ACC112 (cell line): ENCODE measurements at regions not wholly inside any gene's neighbourhood (a gene's known extent, or its start where the extent isn't known, plus 50 kb on each side); places are given as distances from the start of the nearest gene placed in this dataset.
"Not testable (repeated sequence)": the region's sequence is repeated elsewhere in the genome, so short reads cannot be mapped to it uniquely, and the experiment has no call there.

Experiments
- H2AFZ ChIP-seq: fragments of 200-600 bp; sonication (generic); one replicate; pipeline ENCODE4 v1.6.0; 2017; ENCODE audit warnings: antibody characterized with exemption, low read length; ENCODE audit not compliant: unreplicated experiment
- H3K27ac ChIP-seq: fragments of 200-600 bp; sonication (generic); 2 replicates; pipeline ENCODE4 v1.5.1; 2014; ENCODE audit warnings: low read depth, mild to moderate bottlenecking, antibody characterized with exemption, low read length, moderate library complexity
- H3K27me3 ChIP-seq: fragments of 200-600 bp; sonication (generic); 2 replicates; pipeline ENCODE4 v1.6.1; 2014; ENCODE audit warnings: mild to moderate bottlenecking, antibody characterized with exemption, low read length, moderate library complexity, mixed read lengths; ENCODE audit not compliant: insufficient read depth
- H3K36me3 ChIP-seq: fragments of 200-600 bp; sonication (generic); 2 replicates; pipeline ENCODE4 v1.6.1; 2016; ENCODE audit warnings: mild to moderate bottlenecking, antibody characterized with exemption, low read length, moderate library complexity, mixed read lengths; ENCODE audit not compliant: insufficient read depth
- H3K4me1 ChIP-seq: fragments of 200-600 bp; sonication (generic); one replicate; pipeline ENCODE4 v1.6.1; 2016; ENCODE audit warnings: low read length, mixed read lengths; ENCODE audit not compliant: insufficient read depth, unreplicated experiment, control insufficient read depth
- H3K4me3 ChIP-seq: fragments of 200-600 bp; sonication (generic); 2 replicates; pipeline ENCODE4 v1.5.1; 2014; ENCODE audit warnings: mild to moderate bottlenecking, low read depth, low read length
- H3K79me2 ChIP-seq: fragments of 200-600 bp; sonication (generic); one replicate; pipeline ENCODE4 v1.6.0; 2016; ENCODE audit warnings: low read length; ENCODE audit not compliant: control insufficient read depth, unreplicated experiment, insufficient read depth

GRCh38 chr21:17679002-17679600 lies 66.4 kb upstream of the BTG3 start:
- Histone ChIP-seq H3K27me3 (peaks cover 9% of the 10 kb centered on the region), H3K4me3 (no peak overlapping the region), H3K36me3 (no peaks in the 10 kb centered on the region), H2AFZ (no peak overlapping the region), H3K4me1 (no peaks in the 10 kb centered on the region), H3K27ac (no peak overlapping the region), H3K79me2 (no peaks in the 10 kb centered on the region)

- not testable (repeated sequence) for H3K4me3 ChIP-seq, H2AFZ ChIP-seq, H3K36me3 ChIP-seq, H3K4me1 ChIP-seq, H3K79me2 ChIP-seq, H3K27ac ChIP-seq
- H3K27me3 ChIP-seq: peaks cover 29% of the 10 kb centered on the region
Observed at GRCh38 chr21:17676930-17677329, 64.2 kb upstream of the BTG3 start.

- Histone ChIP-seq H3K79me2 (no peaks in the 10 kb centered on the region), H3K27me3 (peaks cover 29% of the 10 kb centered on the region), H3K27ac (no peak overlapping the region), H3K4me1 (no peaks in the 10 kb centered on the region), H2AFZ (no peak overlapping the region), H3K4me3 (no peak overlapping the region), H3K36me3 (no peaks in the 10 kb centered on the region)
Observed at GRCh38 chr21:17674106-17674505, 61.4 kb upstream of the BTG3 start.

- Histone ChIP-seq H3K27ac (no peak overlapping the region), H3K27me3 (peaks cover 29% of the 10 kb centered on the region), H3K4me1 (no peaks in the 10 kb centered on the region), H3K4me3 (no peak overlapping the region), H3K36me3 (no peaks in the 10 kb centered on the region), H3K79me2 (no peaks in the 10 kb centered on the region), H2AFZ (no peak overlapping the region)
Observed at GRCh38 chr21:17673261-17674020, 60.7 kb upstream of the BTG3 start.

- Histone ChIP-seq H3K79me2 (no peaks in the 10 kb centered on the region), H3K4me1 (no peaks in the 10 kb centered on the region), H3K27me3 (peaks cover 31% of the 10 kb centered on the region), H3K36me3 (no peaks in the 10 kb centered on the region), H3K4me3 (no peak overlapping the region), H3K27ac (no peak overlapping the region), H2AFZ (no peak overlapping the region)
Observed at GRCh38 chr21:17671733-17672132, 59.0 kb upstream of the BTG3 start.

GRCh38 chr21:17668479-17669140 lies 55.9 kb upstream of the BTG3 start:
- Histone ChIP-seq H2AFZ (no peak overlapping the region), H3K4me1 (no peaks in the 10 kb centered on the region), H3K27me3 (peaks cover 25% of the 10 kb centered on the region)

GRCh38 chr21:17667256-17667655 lies 54.6 kb upstream of the BTG3 start:
- H3K4me1 ChIP-seq: no peaks in the 10 kb centered on the region
- H3K27ac ChIP-seq: no peak overlapping the region
- no peaks in the 10 kb centered on the region for H3K79me2 ChIP-seq
- no peak overlapping the region for H2AFZ ChIP-seq
- H3K4me3 ChIP-seq: no peak overlapping the region
- H3K36me3 ChIP-seq: no peaks in the 10 kb centered on the region
- H3K27me3 ChIP-seq: peaks cover 13% of the 10 kb centered on the region; the same call in 1 of the 2 replicates

More at GRCh38 chr21:17668479-17669140, 55.9 kb upstream of the BTG3 start:
- no peaks in the 10 kb centered on the region for H3K79me2 ChIP-seq
- H3K4me3 ChIP-seq: no peak overlapping the region
- no peak overlapping the region for H3K27ac ChIP-seq
- H3K36me3 ChIP-seq: no peaks in the 10 kb centered on the region
